ENCODE measurements at regions not wholly inside any gene's neighbourhood (a gene's known extent, or its start where the extent isn't known, plus 50 kb on each side); places are given as distances from the start of the nearest gene placed in this dataset.

DNA sequence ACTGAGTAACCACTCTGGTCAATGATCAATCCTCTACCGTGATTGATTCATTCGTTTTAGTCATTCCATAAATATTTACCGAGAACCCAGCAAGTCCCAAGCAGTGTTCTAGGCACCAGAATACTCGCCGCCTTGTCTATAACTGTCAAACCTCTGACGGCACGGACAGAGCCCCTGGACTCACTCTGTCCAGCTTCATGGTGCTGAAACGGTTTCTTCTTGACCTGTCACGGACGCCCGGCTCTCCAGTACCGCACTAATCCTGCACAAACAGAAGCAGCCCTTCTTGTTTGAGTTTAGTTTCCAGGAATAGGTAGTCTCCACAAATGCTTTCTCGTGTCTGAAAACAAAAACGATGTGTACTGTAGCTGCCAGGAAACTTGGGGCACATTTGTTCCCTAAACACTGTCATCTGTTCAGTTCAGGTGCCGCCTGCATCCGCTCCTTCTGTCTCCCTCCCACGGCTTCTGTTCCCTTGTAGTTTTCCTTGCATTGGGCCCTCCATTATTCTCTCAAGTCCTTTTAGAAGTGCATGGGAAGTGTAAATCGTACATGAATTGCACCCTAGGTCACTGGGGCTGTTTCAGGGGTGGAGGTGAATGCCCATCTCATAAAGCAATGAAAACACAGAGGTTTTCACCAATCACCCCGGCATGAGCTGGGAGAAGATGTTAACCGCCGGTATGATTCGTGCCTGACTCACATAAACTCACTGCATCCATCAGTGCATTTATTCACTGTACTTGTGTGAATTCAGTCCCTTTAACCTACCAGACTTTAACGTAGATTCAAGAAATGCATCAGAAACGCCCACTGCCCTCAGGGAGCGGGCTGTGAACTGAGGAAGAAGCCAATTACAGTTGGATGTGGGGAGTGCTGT, 209.3 kb upstream of the CDH4 start:
- Histone ChIP-seq H3K4me2 (ENCODE audit: low read depth, low read length) (no peak overlapping the region), H3F3A (ENCODE audit: insufficient read depth, low read length) (no peaks in the 10 kb centered on the region), H3K36me3 (replicated peaks; ENCODE audit: insufficient read depth, low read length) (no peaks in the 10 kb centered on the region), H3K9ac (ENCODE audit: low read length) (no peak overlapping the region), H2AFZ (ENCODE audit: low read length) (no peak overlapping the region), H3K4me1 (ENCODE audit: low read length) (no peaks in the 10 kb centered on the region), H3K27ac (ENCODE audit: low read length) (no peak overlapping the region), H3K9me3 (replicated peaks; ENCODE audit: insufficient read depth, low read length) (no peaks in the 10 kb centered on the region), H3K79me2 (ENCODE audit: low read length) (no peaks in the 10 kb centered on the region), H3K27me3 (replicated peaks; ENCODE audit: insufficient read depth, low read length) (peaks cover 10% of the 10 kb centered on the region), H3K9me2 (replicated peaks; ENCODE audit: insufficient read depth, low read length) (no peaks in the 10 kb centered on the region), H3K4me3 (ENCODE audit: low read length) (no peak overlapping the region), H4K20me1 (ENCODE audit: insufficient read depth, low read length) (no peaks in the 10 kb centered on the region)
- TF ChIP-seq EZH2 (optimal IDR thresholded peaks at IDR 0.05; ENCODE audit: low read depth, low read length), result no peak
- no peak for TF ChIP-seq EZH2phosphoT487 (IDR thresholded peaks at IDR 0.05; ENCODE audit: low read length)
- TF ChIP-seq, protein P1, sequence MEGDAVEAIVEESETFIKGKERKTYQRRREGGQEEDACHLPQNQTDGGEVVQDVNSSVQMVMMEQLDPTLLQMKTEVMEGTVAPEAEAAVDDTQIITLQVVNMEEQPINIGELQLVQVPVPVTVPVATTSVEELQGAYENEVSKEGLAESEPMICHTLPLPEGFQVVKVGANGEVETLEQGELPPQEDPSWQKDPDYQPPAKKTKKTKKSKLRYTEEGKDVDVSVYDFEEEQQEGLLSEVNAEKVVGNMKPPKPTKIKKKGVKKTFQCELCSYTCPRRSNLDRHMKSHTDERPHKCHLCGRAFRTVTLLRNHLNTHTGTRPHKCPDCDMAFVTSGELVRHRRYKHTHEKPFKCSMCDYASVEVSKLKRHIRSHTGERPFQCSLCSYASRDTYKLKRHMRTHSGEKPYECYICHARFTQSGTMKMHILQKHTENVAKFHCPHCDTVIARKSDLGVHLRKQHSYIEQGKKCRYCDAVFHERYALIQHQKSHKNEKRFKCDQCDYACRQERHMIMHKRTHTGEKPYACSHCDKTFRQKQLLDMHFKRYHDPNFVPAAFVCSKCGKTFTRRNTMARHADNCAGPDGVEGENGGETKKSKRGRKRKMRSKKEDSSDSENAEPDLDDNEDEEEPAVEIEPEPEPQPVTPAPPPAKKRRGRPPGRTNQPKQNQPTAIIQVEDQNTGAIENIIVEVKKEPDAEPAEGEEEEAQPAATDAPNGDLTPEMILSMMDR (IDR thresholded peaks at IDR 0.05; ENCODE audit: low read length), result no peak
- DNase-seq, result no peak

DNA sequence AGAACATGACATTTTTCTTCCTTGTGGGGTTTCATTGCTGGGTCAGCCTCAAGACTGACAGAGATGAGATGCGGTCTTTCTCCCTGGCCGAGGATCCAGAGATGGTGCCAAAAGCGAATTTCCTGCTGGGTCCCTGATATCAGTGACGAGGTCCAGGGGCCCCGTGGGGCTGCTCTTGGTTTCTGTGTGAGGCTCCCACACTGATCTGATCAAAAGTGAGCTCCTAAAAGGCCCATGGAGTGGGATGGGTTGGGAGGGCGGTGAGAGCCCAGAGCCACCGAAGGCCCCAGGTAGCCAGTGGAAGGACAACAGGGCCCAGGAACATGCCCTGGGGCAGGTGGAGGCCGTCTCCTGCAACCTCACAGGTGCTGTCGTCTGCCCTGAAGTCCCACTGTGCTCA, 208.4 kb upstream of the CDH4 start:
- Histone ChIP-seq H3K9me2 (replicated peaks; ENCODE audit: insufficient read depth, low read length) (no peaks in the 10 kb centered on the region), H3K36me3 (replicated peaks; ENCODE audit: insufficient read depth, low read length) (no peaks in the 10 kb centered on the region)
- TF ChIP-seq, protein P1 (IDR thresholded peaks at IDR 0.05; ENCODE audit: low read length), result no peak
- no peak for TF ChIP-seq EZH2 (optimal IDR thresholded peaks at IDR 0.05; ENCODE audit: low read depth, low read length)
- no peak for TF ChIP-seq EZH2phosphoT487 (IDR thresholded peaks at IDR 0.05; ENCODE audit: low read length)

DNA sequence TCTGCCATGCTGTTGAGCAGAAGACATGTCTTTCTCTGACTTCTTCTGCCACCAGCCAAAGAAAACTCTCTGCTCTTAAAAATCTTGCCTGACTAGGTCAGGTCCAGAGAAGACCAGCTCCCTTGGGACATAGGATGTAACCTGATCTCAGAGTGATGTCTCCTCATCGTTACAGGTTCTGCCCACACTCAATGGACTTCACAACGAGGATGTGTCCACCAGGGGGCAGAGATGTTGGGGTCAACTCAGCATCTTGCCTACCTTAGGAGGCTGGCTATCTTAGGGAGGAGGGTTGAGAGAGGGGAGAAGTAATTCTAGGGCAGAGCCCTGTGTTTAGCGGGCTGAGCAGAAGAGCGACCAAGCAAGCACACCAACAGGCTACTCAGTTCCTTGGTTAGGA, 207.6 kb upstream of the CDH4 start:
- Histone ChIP-seq H3K4me2 (ENCODE audit: low read depth, low read length) (no peak overlapping the region), H3K4me3 (ENCODE audit: low read length) (no peak overlapping the region), H3K36me3 (replicated peaks; ENCODE audit: insufficient read depth, low read length) (no peaks in the 10 kb centered on the region), H3K79me2 (ENCODE audit: low read length) (no peaks in the 10 kb centered on the region), H4K20me1 (ENCODE audit: insufficient read depth, low read length) (no peaks in the 10 kb centered on the region), H3K9me2 (replicated peaks; ENCODE audit: insufficient read depth, low read length) (no peaks in the 10 kb centered on the region), H3K9ac (ENCODE audit: low read length) (no peak overlapping the region), H3K9me3 (replicated peaks; ENCODE audit: insufficient read depth, low read length) (no peaks in the 10 kb centered on the region), H3K27ac (ENCODE audit: low read length) (no peak overlapping the region), H3K27me3 (replicated peaks; ENCODE audit: insufficient read depth, low read length) (peaks cover 10% of the 10 kb centered on the region), H3F3A (ENCODE audit: insufficient read depth, low read length) (no peaks in the 10 kb centered on the region), H3K4me1 (ENCODE audit: low read length) (no peaks in the 10 kb centered on the region), H2AFZ (ENCODE audit: low read length) (no peak overlapping the region)
- no peak for DNase-seq
- no peak for TF ChIP-seq EZH2 (optimal IDR thresholded peaks at IDR 0.05; ENCODE audit: low read depth, low read length)
- TF ChIP-seq, protein P1 (IDR thresholded peaks at IDR 0.05; ENCODE audit: low read length), result no peak
- no peak for TF ChIP-seq EZH2phosphoT487 (IDR thresholded peaks at IDR 0.05; ENCODE audit: low read length)

More for the DNA sequence above, 208.4 kb upstream of the CDH4 start:
- no peak for DNase-seq
- Histone ChIP-seq H3F3A (ENCODE audit: insufficient read depth, low read length) (no peaks in the 10 kb centered on the region), H3K9me3 (replicated peaks; ENCODE audit: insufficient read depth, low read length) (no peaks in the 10 kb centered on the region), H3K9ac (ENCODE audit: low read length) (no peak overlapping the region), H3K4me2 (ENCODE audit: low read depth, low read length) (no peak overlapping the region), H3K4me1 (ENCODE audit: low read length) (no peaks in the 10 kb centered on the region), H3K27ac (ENCODE audit: low read length) (no peak overlapping the region), H2AFZ (ENCODE audit: low read length) (no peak overlapping the region), H3K27me3 (replicated peaks; ENCODE audit: insufficient read depth, low read length) (peaks cover 10% of the 10 kb centered on the region), H3K4me3 (ENCODE audit: low read length) (no peak overlapping the region), H3K79me2 (ENCODE audit: low read length) (no peaks in the 10 kb centered on the region), H4K20me1 (ENCODE audit: insufficient read depth, low read length) (no peaks in the 10 kb centered on the region)
